H1 (cell line): ENCODE measurements at regions not wholly inside any gene's neighbourhood (a gene's known extent, or its start where the extent isn't known, plus 50 kb on each side); places are given as distances from the start of the nearest gene placed in this dataset.

Experiments used
- CTCF ChIA-PET: fragments of 300-600 bp; sonication (Branson Sonifier 250); formaldehyde crosslinking; loops from one replicate; lab custom pipeline; 2021; ENCODE audit not compliant: partially characterized antibody; lab: Charles Lee
- POLR2A ChIA-PET: fragments of 300-600 bp; sonication (Branson Sonifier 250); formaldehyde crosslinking; loops from one replicate; lab custom pipeline; 2021; ENCODE audit warnings: inconsistent platforms; ENCODE audit not compliant: partially characterized antibody; lab: Charles Lee
- DNase-seq, 2 experiments: peaks; one replicate each; pipeline versions ENCODE4 v3.0.0 to v3.0.0-alpha.2; 2010 to 2022; ENCODE audit warnings: low spot score in 2 of 2, low read depth in 1 of 2, mixed read lengths in 1 of 2
- FAIRE-seq: peaks from 2 replicates; lab custom pipeline; 2011; peaks lifted over from hg19 to GRCh38; lab: Jason Lieb, UNC
- H2AFZ ChIP-seq: 2 replicates; pipeline ENCODE4 v1.8.1; 2012; ENCODE audit warnings: low read length, inconsistent platforms
- H2AK5ac ChIP-seq: 2 replicates; pipeline ENCODE4 v1.6.1; 2013; ENCODE audit warnings: low read depth, low read length
- H2BK120ac ChIP-seq: replicated peaks from 2 replicates; pipeline ENCODE3; 2013; ENCODE audit warnings: low read depth, low read length, inconsistent platforms
- H2BK12ac ChIP-seq: 2 replicates; pipeline ENCODE4 v1.6.1; 2013; ENCODE audit warnings: low read depth, low read length
- H2BK15ac ChIP-seq: 2 replicates; pipeline ENCODE4 v1.6.1; 2013; ENCODE audit warnings: low read length
- H2BK20ac ChIP-seq: 2 replicates; pipeline ENCODE4 v1.6.1; 2013; ENCODE audit warnings: low read length
- H2BK5ac ChIP-seq: 2 replicates; pipeline ENCODE4 v1.6.1; 2013; ENCODE audit warnings: low read depth, low read length
- H3K14ac ChIP-seq: 2 replicates; pipeline ENCODE4 v1.6.1; 2013; ENCODE audit warnings: inconsistent platforms; ENCODE audit not compliant: insufficient read length
- H3K18ac ChIP-seq: 2 replicates; pipeline ENCODE4 v1.6.1; 2013; ENCODE audit warnings: low read length; ENCODE audit errors: extremely low read depth
- H3K23ac ChIP-seq: 2 replicates; pipeline ENCODE4 v1.6.1; 2013; ENCODE audit warnings: inconsistent platforms; ENCODE audit not compliant: insufficient read length
- H3K23me2 ChIP-seq: 2 replicates; pipeline ENCODE4 v1.6.1; 2013; ENCODE audit warnings: low read depth, low read length
- H3K27ac ChIP-seq: 2 replicates; pipeline ENCODE4 v1.6.1; 2011; ENCODE audit warnings: low read depth, low read length, inconsistent platforms
- H3K27me3 ChIP-seq, 4 experiments: replicated peaks in 1 of 4; 1 replicate in 1 of 4; 2 replicates in 3 of 4; pipeline versions ENCODE4 v1.6.1 to v1.8.1; 2011 to 2013; ENCODE audit warnings: low read length in 3 of 4, mild to moderate bottlenecking in 3 of 4, inconsistent platforms in 2 of 4, mixed read lengths in 2 of 4, moderate library complexity in 1 of 4; ENCODE audit not compliant: control insufficient read depth in 3 of 4, insufficient read depth in 3 of 4; ENCODE audit errors: extremely low read depth in 1 of 4
- H3K36me3 ChIP-seq, 4 experiments: 2 replicates each; pipeline versions ENCODE4 v1.6.1 to v1.8.1; 2011 to 2013; ENCODE audit warnings: mild to moderate bottlenecking in 4 of 4, low read length in 3 of 4, moderate library complexity in 2 of 4, control low read depth in 1 of 4, inconsistent platforms in 1 of 4; ENCODE audit not compliant: insufficient read depth in 4 of 4, control insufficient read depth in 2 of 4
- H3K4ac ChIP-seq: replicated peaks from 2 replicates; pipeline ENCODE3; 2013; ENCODE audit warnings: low read length, low read depth, mixed read lengths, inconsistent platforms; ENCODE audit not compliant: insufficient read length
- H3K4me1 ChIP-seq, 4 experiments: replicated peaks in 1 of 4; 1 replicate in 1 of 4; 2 replicates in 3 of 4; pipeline versions ENCODE4 v1.6.1 to v1.8.1; 2011 to 2013; ENCODE audit warnings: low read length in 3 of 4, inconsistent platforms in 2 of 4, mixed read lengths in 1 of 4; ENCODE audit not compliant: insufficient read depth in 4 of 4, control insufficient read depth in 3 of 4
- H3K4me2 ChIP-seq, 2 experiments: 2 replicates each; pipeline versions ENCODE4 v1.6.1 to v1.8.1; 2011 to 2013; ENCODE audit warnings: low read depth in 2 of 2, low read length in 2 of 2, control low read depth in 1 of 2, inconsistent platforms in 1 of 2, mild to moderate bottlenecking in 1 of 2; ENCODE audit not compliant: insufficient read depth in 1 of 2
- H3K4me3 ChIP-seq, 4 experiments: fragments of 200-600, 300-600 bp in 1 of 4; sonication (generic), shearing (Covaris generic), sonication (Bioruptor Twin) in 1 of 4; 2 replicates each; pipeline versions ENCODE4 v1.5.1 to v1.8.1; 2011 to 2016; ENCODE audit warnings: low read length in 4 of 4, low read depth in 3 of 4, control low read depth in 2 of 4, inconsistent platforms in 2 of 4, mild to moderate bottlenecking in 2 of 4, mixed read lengths in 1 of 4, moderate library complexity in 1 of 4; ENCODE audit not compliant: insufficient read depth in 2 of 4; ENCODE audit errors: extremely low read depth in 1 of 4
- H3K56ac ChIP-seq: replicated peaks from 2 replicates; pipeline ENCODE3; 2013; ENCODE audit warnings: low read depth, mild to moderate bottlenecking, mixed read lengths, low read length, inconsistent platforms; ENCODE audit not compliant: insufficient read length
- H3K79me1 ChIP-seq: 2 replicates; pipeline ENCODE4 v1.6.1; 2013; ENCODE audit warnings: low read depth, low read length, control low read depth
- H3K79me2 ChIP-seq, 2 experiments: 2 replicates each; pipeline versions ENCODE4 v1.6.1 to v1.8.1; 2012 to 2013; ENCODE audit warnings: low read length in 2 of 2, mild to moderate bottlenecking in 2 of 2, inconsistent platforms in 1 of 2; ENCODE audit not compliant: insufficient read depth in 2 of 2, control insufficient read depth in 1 of 2
- H3K9ac ChIP-seq, 4 experiments: replicated peaks in 1 of 4; 1 replicate in 1 of 4; 2 replicates in 3 of 4; pipeline versions ENCODE4 v1.6.1 to v1.8.1; 2011 to 2013; ENCODE audit warnings: low read depth in 3 of 4, low read length in 3 of 4, control low read depth in 2 of 4, mild to moderate bottlenecking in 2 of 4, moderate library complexity in 2 of 4, inconsistent platforms in 1 of 4; ENCODE audit errors: extremely low read depth in 1 of 4
- H3K9me3 ChIP-seq, 2 experiments: 2 replicates each; pipeline versions ENCODE4 v1.6.1 to v1.8.1; 2012 to 2013; ENCODE audit warnings: mild to moderate bottlenecking in 2 of 2, moderate library complexity in 2 of 2, control low read depth in 1 of 2, inconsistent platforms in 1 of 2, low read depth in 1 of 2, low read length in 1 of 2, mixed read lengths in 1 of 2; ENCODE audit not compliant: insufficient read depth in 2 of 2
- H4K20me1 ChIP-seq, 2 experiments: replicated peaks in 1 of 2; 2 replicates each; pipeline versions ENCODE3 to v1.8.1; 2011 to 2013; ENCODE audit warnings: inconsistent platforms in 2 of 2, low read length in 2 of 2, mild to moderate bottlenecking in 1 of 2; ENCODE audit not compliant: insufficient read depth in 2 of 2, control insufficient read depth in 1 of 2
- H4K5ac ChIP-seq: 2 replicates; pipeline ENCODE4 v1.6.1; 2013; ENCODE audit warnings: low read length, low read depth, mixed read lengths, inconsistent platforms; ENCODE audit not compliant: insufficient read length
- H4K8ac ChIP-seq: 2 replicates; pipeline ENCODE4 v1.8.0; 2013; ENCODE audit warnings: mild to moderate bottlenecking, moderate library complexity, low read length, inconsistent platforms; ENCODE audit not compliant: insufficient read depth; ENCODE audit errors: extremely low read depth
- H4K91ac ChIP-seq: replicated peaks from 2 replicates; pipeline ENCODE3; 2013; ENCODE audit warnings: low read length, mixed read lengths, inconsistent platforms; ENCODE audit not compliant: insufficient read length
- BRCA1 ChIP-seq: IDR thresholded peaks from 2 replicates; pipeline ENCODE4 v1.6.1; 2012; ENCODE audit warnings: low read depth, low read length, improper control_type of control experiment
- CTBP2 ChIP-seq: IDR thresholded peaks from 2 replicates; pipeline ENCODE4 v1.7.0; 2011; ENCODE audit warnings: borderline replicate concordance, mild to moderate bottlenecking, moderate library complexity, mixed read lengths, low read length; ENCODE audit not compliant: insufficient read depth, insufficient read length
- RFX5 ChIP-seq: IDR thresholded peaks from 2 replicates; pipeline ENCODE4 v1.6.1; 2011; ENCODE audit warnings: low read depth, low read length, improper control_type of control experiment, borderline replicate concordance
- SAP30 ChIP-seq: fragments of 300-600 bp; sonication (generic); IDR thresholded peaks from 2 replicates; pipeline ENCODE4 v1.7.1; 2012; ENCODE audit warnings: low read length, moderate library complexity, mild to moderate bottlenecking, inconsistent platforms; ENCODE audit not compliant: insufficient read depth, insufficient replicate concordance
- SUZ12 ChIP-seq: fragments of 200-600 bp; sonication (generic); IDR thresholded peaks from 2 replicates; pipeline ENCODE4 v1.6.1; 2012; ENCODE audit warnings: mild to moderate bottlenecking, inconsistent platforms, low read length, moderate library complexity, mixed read lengths
- TAF7 ChIP-seq: optimal IDR thresholded peaks from 2 replicates; pipeline ENCODE3; 2011; ENCODE audit warnings: low read depth, mild to moderate bottlenecking, inconsistent platforms, low read length, moderate library complexity, borderline replicate concordance
- whole genome bisulfite sequencing, 2 experiments: shearing (Covaris generic) in 1 of 2; methylation state at CpG; one replicate each; pipeline versions ENCODE4 v1.1.6 to v1.1.7; 2013 to 2015; ENCODE audit warnings: low lambda C conversion rate in 2 of 2, mixed read lengths in 2 of 2, inconsistent platforms in 1 of 2, low coverage in 1 of 2, missing lambda C conversion rate in 1 of 2; ENCODE audit not compliant: insufficient replicate concordance in 2 of 2, insufficient coverage in 1 of 2, insufficient read length in 1 of 2; ENCODE audit errors: extremely low coverage in 1 of 2, missing lambda C conversion rate in 1 of 2; 5-methylcytosine and 5-hydroxymethylcytosine counted together
- TF ChIP-seq, protein P1 (sequence below): IDR thresholded peaks from 2 replicates; pipeline ENCODE4 v1.6.1; 2011; ENCODE audit warnings: low read length, improper control_type of control experiment

DNA sequence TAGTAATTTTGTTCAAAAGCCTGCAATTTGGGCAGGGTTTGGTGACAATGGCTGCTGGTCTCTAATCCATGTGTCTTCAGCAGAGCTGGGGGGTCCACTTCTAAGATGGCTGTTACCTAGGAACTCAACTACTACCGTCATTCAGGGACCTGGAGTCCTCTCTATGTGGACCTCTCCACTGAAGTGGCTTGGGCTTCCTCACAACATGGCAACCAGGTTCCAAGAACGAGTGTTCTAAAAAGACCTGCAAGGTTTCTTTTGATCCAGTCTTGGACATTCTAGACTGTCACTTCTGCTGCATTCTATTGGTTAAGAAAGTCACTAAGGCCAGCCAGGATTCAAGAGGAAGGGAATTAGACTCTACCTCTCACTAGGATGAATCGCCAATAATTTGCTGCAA, 387.0 kb downstream of the NXPE2 start:
- CTCF ChIA-PET = interaction anchor here (0.7 to 2.0 kb wide), 5 partner anchors 11 to 173 kb away, joined by 3 to 5 read pairs (median 4); no protein-coding TSS in a partner anchor
- Histone ChIP-seq H2BK120ac (no peak overlapping the region), H2BK12ac (no peak overlapping the region), H3K9ac (no peak overlapping the region), H2BK5ac (no peak overlapping the region), H3K4ac (no peak overlapping the region), H3K27ac (no peak overlapping the region), H4K8ac (no peak overlapping the region), H3K36me3 (no peaks in the 10 kb centered on the region), H3K23ac (no peak overlapping the region), H3K79me2 (no peaks in the 10 kb centered on the region), H2AFZ (no peak overlapping the region), H3K79me1 (no peaks in the 10 kb centered on the region), H3K56ac (no peak overlapping the region), H2BK15ac (no peak overlapping the region), H3K4me2 (no peak overlapping the region), H3K18ac (no peak overlapping the region), H2BK20ac (no peak overlapping the region), H3K4me3 (no peak overlapping the region), H4K91ac (no peak overlapping the region), H4K20me1 (no peaks in the 10 kb centered on the region), H3K27me3 (no peaks in the 10 kb centered on the region; a peak in 1 of 7 replicates), H3K4me1 (no peaks in the 10 kb centered on the region), H3K9me3 (no peaks in the 10 kb centered on the region), H3K23me2 (no peaks in the 10 kb centered on the region), H2AK5ac (no peak overlapping the region), H3K14ac (no peak overlapping the region), H4K5ac (no peak overlapping the region)
- FAIRE-seq (no peak), DNase-seq (no peak)
- 86% methylated on average over 3 of the region's 3 CpGs; no CpG with 5 or more reads in 1 of the 2 experiments for WGBS, 2 experiments
- POLR2A ChIA-PET = no interaction called here
- TF ChIP-seq, protein P1, sequence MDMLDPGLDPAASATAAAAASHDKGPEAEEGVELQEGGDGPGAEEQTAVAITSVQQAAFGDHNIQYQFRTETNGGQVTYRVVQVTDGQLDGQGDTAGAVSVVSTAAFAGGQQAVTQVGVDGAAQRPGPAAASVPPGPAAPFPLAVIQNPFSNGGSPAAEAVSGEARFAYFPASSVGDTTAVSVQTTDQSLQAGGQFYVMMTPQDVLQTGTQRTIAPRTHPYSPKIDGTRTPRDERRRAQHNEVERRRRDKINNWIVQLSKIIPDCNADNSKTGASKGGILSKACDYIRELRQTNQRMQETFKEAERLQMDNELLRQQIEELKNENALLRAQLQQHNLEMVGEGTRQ = no peak
- TF ChIP-seq SAP30 = no peak
- TF ChIP-seq CTBP2 = no peak
- TF ChIP-seq SUZ12 = no peak
- TF ChIP-seq TAF7 = no peak
- no peak for TF ChIP-seq RFX5
- TF ChIP-seq BRCA1 = no peak
